Kidney epithelial cell (primary cell): ENCODE measurements at regions not wholly inside any gene's neighbourhood (a gene's known extent, or its start where the extent isn't known, plus 50 kb on each side); places are given as distances from the start of the nearest gene placed in this dataset.

Experiments
- DNase-seq: peaks from one replicate; pipeline ENCODE4 v3.0.0-alpha.2; 2010; ENCODE audit warnings: low read depth
- H3K27me3 ChIP-seq: 2 replicates; pipeline ENCODE4 v1.6.0; 2011; ENCODE audit warnings: low read length; ENCODE audit not compliant: control insufficient read depth, insufficient read depth
- H3K36me3 ChIP-seq: 2 replicates; pipeline ENCODE4 v1.5.1; 2011; ENCODE audit warnings: low read length; ENCODE audit not compliant: control insufficient read depth, insufficient read depth
- H3K4me3 ChIP-seq: 2 replicates; pipeline ENCODE4 v1.5.1; 2011; ENCODE audit warnings: low read depth, mild to moderate bottlenecking, control low read depth, low read length
- CTCF ChIP-seq: IDR thresholded peaks from 2 replicates; pipeline ENCODE4 v1.5.1; 2011; ENCODE audit warnings: mild to moderate bottlenecking, moderate library complexity, low read length, control low read depth, inconsistent platforms; ENCODE audit not compliant: insufficient read depth, poor library complexity, severe bottlenecking

DNA sequence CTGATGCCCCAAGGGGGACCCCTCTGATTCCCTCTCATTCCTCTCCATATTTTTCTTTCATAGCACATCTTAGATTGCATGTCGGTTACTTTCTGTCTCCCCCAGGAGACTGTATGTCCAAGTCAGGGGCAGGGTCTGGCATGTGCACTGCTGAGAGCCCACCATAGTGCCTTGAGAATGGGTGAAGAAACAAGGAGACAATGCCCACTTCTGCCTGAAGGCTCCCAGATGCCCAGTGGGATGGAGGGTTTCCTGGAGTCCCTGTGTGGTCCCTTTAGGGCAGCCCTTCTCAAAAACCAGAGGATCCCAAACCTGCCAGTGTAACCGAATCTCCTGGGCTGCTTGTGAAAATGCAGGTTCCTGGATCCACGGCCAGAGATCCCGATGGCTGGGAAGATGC lies 126.5 kb upstream of the LARP1 start:
- no peak overlapping the region for H3K4me3 ChIP-seq
- DNase-seq = no peak
- peaks cover 3% of the 10 kb centered on the region for H3K27me3 ChIP-seq
- no peak for TF ChIP-seq CTCF
- no peaks in the 10 kb centered on the region for H3K36me3 ChIP-seq

DNA sequence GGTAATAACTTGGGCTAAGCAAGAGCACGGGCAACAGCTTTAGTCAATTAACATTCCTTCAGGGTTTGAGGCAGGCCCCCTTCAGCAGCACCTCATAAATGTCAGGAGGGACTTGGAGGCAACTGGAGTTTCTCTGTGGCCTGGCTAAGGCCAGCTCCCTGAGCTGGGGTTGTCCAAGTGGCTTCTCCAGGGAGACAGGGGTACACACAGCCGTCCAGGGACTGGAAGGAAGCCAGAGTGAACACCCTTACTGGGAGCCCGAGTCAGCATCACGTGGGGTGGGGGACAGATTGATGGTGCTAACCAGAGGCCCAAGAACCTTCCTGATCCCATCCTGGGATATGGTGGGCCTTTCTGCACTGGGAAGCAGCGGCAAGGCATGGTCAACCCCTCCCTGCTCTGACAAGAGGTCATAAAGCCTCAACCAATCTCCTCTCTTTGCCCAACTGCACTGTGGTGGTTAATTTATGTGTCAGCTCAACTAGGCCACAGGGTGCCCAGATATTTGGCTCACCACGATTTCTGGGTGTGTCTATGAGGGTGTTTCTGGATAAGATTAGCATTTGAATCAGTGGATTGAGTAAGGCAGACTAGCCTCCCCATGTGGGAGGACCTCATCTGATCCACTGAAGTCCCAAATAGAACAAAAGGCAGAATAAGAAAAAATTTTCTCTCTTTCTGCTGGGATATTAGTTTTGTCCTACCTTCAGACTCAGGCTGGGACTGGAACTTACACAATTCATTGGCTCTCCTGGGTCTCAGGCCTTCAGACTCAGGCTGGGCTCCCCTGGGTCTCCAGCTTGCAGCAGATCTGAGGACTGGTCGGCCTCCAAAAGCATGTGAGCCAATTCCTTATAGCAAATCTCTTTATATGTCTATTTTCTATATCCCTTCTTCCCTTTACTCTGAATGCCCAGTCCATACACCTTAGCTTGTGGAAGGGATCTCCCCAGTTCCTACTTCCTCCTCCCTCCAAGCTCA lies 127.2 kb upstream of the LARP1 start:
- no peaks in the 10 kb centered on the region for H3K36me3 ChIP-seq
- no peak for DNase-seq
- no peak for TF ChIP-seq CTCF
- H3K4me3 ChIP-seq = no peak overlapping the region
- peaks cover 3% of the 10 kb centered on the region for H3K27me3 ChIP-seq

DNA sequence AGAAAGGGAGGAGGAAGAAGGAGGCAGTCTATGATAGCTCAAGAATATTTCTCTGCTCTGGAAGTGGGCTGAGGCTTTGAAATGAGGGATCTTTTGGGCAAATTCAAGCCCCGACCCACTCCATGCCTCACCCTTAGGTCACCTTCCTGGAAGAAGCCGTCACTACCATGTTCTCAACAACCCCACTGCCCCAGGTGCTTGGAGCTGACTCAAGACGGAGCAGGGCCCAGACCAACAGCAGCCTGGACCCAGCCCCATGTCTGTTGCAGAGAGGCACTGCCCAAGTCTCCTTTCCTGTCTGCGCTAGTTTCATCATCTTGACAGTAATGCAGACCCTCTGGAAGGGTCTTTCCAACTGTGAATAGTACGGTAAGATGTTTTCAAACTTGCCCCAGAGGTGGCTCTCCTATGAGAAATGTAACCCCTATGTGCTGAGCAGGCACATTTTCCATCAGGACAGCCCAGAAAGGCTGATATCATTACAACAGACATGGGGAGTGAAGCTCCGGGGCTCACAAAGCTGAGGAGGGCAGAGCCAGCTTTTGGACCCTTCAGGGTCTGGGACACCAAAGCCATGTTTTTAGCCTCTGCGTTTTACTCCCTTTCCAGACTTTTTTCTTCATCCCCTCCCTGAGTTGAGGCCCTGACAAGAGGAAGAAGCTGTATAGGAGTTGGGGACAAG lies 128.2 kb upstream of the LARP1 start:
- no peaks in the 10 kb centered on the region for H3K36me3 ChIP-seq
- DNase-seq = no peak
- TF ChIP-seq CTCF = no peak
- peaks cover 3% of the 10 kb centered on the region for H3K27me3 ChIP-seq
- H3K4me3 ChIP-seq = no peak overlapping the region

- Histone ChIP-seq H3K4me3 (no peak overlapping the region), H3K27me3 (peaks cover 3% of the 10 kb centered on the region), H3K36me3 (no peaks in the 10 kb centered on the region)
- no peak for TF ChIP-seq CTCF
- DNase-seq = no peak
Observed at GRCh38 chr5:154625031-154625430, 130.1 kb upstream of the LARP1 start.

DNA sequence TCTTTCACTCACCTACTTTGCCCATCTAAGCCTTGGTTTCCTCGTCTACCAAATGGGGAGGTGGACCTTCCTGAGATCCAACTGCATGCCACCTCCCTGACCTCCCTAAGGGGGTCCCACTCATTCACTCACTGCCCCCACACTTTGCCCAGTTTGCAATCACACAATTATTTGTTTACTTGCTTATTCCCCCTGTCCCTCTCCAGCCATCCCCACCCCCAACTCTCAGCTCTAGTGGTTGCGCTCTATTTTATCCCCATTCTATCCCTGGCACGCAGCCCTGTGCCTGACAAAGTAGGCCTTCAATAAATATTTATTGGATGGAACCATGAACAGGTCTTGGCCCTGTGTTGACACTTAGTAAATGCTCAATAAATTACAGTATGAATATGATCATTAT lies 130.8 kb upstream of the LARP1 start:
- peaks cover 3% of the 10 kb centered on the region for H3K27me3 ChIP-seq
- H3K36me3 ChIP-seq = no peaks in the 10 kb centered on the region
- no peak for TF ChIP-seq CTCF
- H3K4me3 ChIP-seq = no peak overlapping the region
- DNase-seq = no peak
